Activated CD8-positive, alpha-beta T cell treated with anti-CD3 and anti-CD28 coated beads for 36 hours (primary cell): ENCODE measurements at regions not wholly inside any gene's neighbourhood (a gene's known extent, or its start where the extent isn't known, plus 50 kb on each side); places are given as distances from the start of the nearest gene placed in this dataset.

Source experiments
- ATAC-seq: fragments of 200-7000 bp; cut with Tn5 transposase; one replicate; pipeline ENCODE4 v1.10.0; 2021; ENCODE audit warnings: mild to moderate bottlenecking, moderate library complexity
- CTCF ChIA-PET: fragments of 350-600 bp; sonication (Branson Sonifier 250); formaldehyde crosslinking; loops from one replicate; lab custom pipeline; 2021; ENCODE audit warnings: antibody characterized with exemption; lab: Charles Lee
- POLR2A ChIA-PET: fragments of 350-600 bp; sonication (Branson Sonifier 250); formaldehyde crosslinking; loops from one replicate; lab custom pipeline; 2021; ENCODE audit warnings: antibody characterized with exemption; lab: Charles Lee
- DNase-seq: peaks from one replicate; pipeline ENCODE4 v3.0.0-alpha.2; 2020
- H3K27ac Mint-ChIP-seq: one replicate; pipeline ENCODE4 v1.8.0; 2021; ENCODE audit warnings: mild to moderate bottlenecking, mixed read lengths
- H3K27me3 Mint-ChIP-seq: one replicate; pipeline ENCODE4 v1.8.0; 2021; ENCODE audit warnings: mixed read lengths
- H3K36me3 Mint-ChIP-seq: one replicate; pipeline ENCODE4 v1.8.0; 2021; ENCODE audit warnings: low read depth, mixed read lengths
- H3K4me1 Mint-ChIP-seq: one replicate; pipeline ENCODE4 v1.8.0; 2021; ENCODE audit warnings: low read depth, mixed read lengths
- H3K4me3 Mint-ChIP-seq: one replicate; pipeline ENCODE4 v1.8.0; 2021; ENCODE audit warnings: mild to moderate bottlenecking, moderate library complexity, mixed read lengths
- H3K9me3 Mint-ChIP-seq: one replicate; pipeline ENCODE4 v1.8.0; 2021; ENCODE audit warnings: mixed read lengths
- intact Hi-C: fragments of 100-400 bp; cut with micrococcal nuclease; formaldehyde crosslinking; loops from one replicate; pipeline ENCODE4 v1.10.0; 2022
- TF ChIP-seq, protein P1 (sequence below): fragments of 200-600 bp; IDR thresholded peaks from one replicate; pipeline ENCODE4 v1.8.0; 2022; ENCODE audit warnings: antibody characterized with exemption, mild to moderate bottlenecking

DNA sequence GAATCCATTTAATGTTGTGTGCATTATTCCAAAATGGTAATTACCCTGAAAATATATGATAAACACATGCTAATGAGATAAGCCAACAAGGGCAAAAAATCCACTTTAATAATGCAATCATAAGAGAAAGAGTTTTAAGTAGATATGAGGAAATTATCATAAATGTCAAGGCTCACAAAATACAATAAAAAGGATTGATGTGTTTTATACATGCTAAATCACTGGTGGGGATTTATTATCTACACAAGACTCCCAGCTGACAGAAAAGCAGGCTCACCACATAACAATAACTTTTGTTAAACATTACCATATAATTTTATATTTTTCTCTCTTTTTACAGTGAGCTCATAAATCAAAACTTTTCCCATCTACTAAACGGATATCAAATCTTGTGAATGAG is 306.2 kb upstream of the GRAMD2B start:
- ChIA-PET POLR2A (interaction anchor here (0.6 kb wide), 1 partner anchor 22 kb away, joined by 3 read pairs; no protein-coding TSS in a partner anchor), CTCF (no interaction called here)
- intact Hi-C loops, result no loop called here
- H3K36me3 Mint-ChIP-seq, result no peaks in the 10 kb centered on the region
- peaks cover 7% of the 10 kb centered on the region for H3K9me3 Mint-ChIP-seq
- no peaks in the 10 kb centered on the region for H3K4me1 Mint-ChIP-seq
- ATAC-seq (no peak), DNase-seq (no peak)
- TF ChIP-seq, protein P1, sequence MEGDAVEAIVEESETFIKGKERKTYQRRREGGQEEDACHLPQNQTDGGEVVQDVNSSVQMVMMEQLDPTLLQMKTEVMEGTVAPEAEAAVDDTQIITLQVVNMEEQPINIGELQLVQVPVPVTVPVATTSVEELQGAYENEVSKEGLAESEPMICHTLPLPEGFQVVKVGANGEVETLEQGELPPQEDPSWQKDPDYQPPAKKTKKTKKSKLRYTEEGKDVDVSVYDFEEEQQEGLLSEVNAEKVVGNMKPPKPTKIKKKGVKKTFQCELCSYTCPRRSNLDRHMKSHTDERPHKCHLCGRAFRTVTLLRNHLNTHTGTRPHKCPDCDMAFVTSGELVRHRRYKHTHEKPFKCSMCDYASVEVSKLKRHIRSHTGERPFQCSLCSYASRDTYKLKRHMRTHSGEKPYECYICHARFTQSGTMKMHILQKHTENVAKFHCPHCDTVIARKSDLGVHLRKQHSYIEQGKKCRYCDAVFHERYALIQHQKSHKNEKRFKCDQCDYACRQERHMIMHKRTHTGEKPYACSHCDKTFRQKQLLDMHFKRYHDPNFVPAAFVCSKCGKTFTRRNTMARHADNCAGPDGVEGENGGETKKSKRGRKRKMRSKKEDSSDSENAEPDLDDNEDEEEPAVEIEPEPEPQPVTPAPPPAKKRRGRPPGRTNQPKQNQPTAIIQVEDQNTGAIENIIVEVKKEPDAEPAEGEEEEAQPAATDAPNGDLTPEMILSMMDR, result no peak
- H3K27ac Mint-ChIP-seq, result no peak overlapping the region
- H3K27me3 Mint-ChIP-seq, result no peaks in the 10 kb centered on the region
- H3K4me3 Mint-ChIP-seq, result no peak overlapping the region

- ATAC-seq, result no peak
These were observed 303.2 kb upstream of the GRAMD2B start for GRCh38 chr5:126119887-126120442.

GRCh38 chr5:126120939-126121338 is 302.3 kb upstream of the GRAMD2B start:
- Mint-ChIP-seq H3K36me3 (no peaks in the 10 kb centered on the region), H3K27me3 (no peaks in the 10 kb centered on the region), H3K9me3 (no peaks in the 10 kb centered on the region), H3K27ac (no peak overlapping the region), H3K4me1 (no peaks in the 10 kb centered on the region), H3K4me3 (no peak overlapping the region)
- intact Hi-C loops, result no loop called here
- no peak for ATAC-seq
- ChIA-PET POLR2A (no interaction called here), CTCF (no interaction called here)
- TF ChIP-seq, protein P1, result no peak
- no peak for DNase-seq

More at GRCh38 chr5:126119887-126120442, 303.2 kb upstream of the GRAMD2B start:
- Mint-ChIP-seq H3K4me3 (no peak overlapping the region), H3K27ac (no peak overlapping the region), H3K9me3 (no peaks in the 10 kb centered on the region), H3K27me3 (no peaks in the 10 kb centered on the region), H3K36me3 (no peaks in the 10 kb centered on the region), H3K4me1 (no peaks in the 10 kb centered on the region)
- TF ChIP-seq, protein P1, result no peak
- ChIA-PET CTCF (interaction anchor here (1.2 kb wide), 1 partner anchor 9 kb away, joined by 3 read pairs; no protein-coding TSS in a partner anchor), POLR2A (no interaction called here)
- intact Hi-C loops, result no loop called here
- no peak for DNase-seq

DNA sequence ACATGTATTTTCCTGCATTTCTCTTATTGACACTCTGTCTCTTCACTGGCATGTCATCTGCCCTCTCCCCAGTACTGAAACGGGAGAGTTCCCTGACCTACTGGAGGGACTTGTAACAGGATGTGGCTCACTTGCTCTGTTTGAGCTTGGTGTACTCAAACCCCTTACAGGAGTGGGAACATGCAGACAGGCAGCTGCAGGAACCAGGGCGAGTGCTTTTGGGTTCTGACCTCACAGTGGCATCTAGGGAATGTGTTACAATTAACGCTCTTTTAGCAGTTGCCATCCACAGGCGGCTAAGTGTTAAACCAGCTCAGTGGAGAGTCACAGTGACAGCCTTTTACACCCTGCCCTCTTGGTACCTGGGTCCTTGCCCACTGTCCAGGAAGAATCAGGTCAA is 300.3 kb upstream of the GRAMD2B start:
- POLR2A ChIA-PET, result no interaction called here
- no peaks in the 10 kb centered on the region for H3K4me1 Mint-ChIP-seq
- no peak overlapping the region for H3K4me3 Mint-ChIP-seq
- intact Hi-C loops, result no loop called here
- no peaks in the 10 kb centered on the region for H3K36me3 Mint-ChIP-seq
- H3K27me3 Mint-ChIP-seq, result no peaks in the 10 kb centered on the region
- CTCF ChIA-PET, result no interaction called here
- no peak for ATAC-seq
- no peak overlapping the region for H3K27ac Mint-ChIP-seq
- DNase-seq, result no peak
- TF ChIP-seq, protein P1, result no peak
- H3K9me3 Mint-ChIP-seq, result no peaks in the 10 kb centered on the region

DNA sequence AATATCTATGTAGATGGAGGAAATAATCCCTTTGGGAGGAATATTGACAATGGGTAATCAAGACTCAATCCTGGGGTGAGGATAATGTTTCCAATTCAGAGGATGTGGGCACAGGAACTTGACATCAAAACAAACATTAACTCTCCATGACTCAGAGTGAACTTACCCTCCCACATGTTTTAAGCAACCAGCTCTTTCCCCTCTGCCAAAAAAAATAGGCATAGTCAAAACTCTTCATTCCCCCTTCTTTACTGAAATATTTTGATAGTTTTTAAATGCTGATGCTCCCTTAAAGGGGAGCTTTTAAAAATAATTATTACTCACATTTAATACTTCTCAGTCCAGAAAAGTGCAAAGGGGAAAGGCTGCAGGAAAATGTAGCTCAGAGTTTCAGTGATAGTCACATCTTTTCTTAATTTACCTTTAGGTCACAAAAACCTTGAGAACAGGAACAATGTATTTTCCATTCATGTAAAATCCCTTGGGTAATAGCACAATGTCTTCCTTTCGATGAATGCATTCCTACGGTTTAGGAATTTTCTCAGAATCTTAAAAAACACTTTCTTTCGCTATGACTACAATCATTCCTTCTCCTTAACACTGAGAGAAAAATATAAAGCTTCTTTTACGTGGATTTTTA is 298.4 kb upstream of the GRAMD2B start:
- ATAC-seq, result no peak
- DNase-seq, result no peak
- intact Hi-C loops, result no loop called here
- Mint-ChIP-seq H3K27me3 (no peaks in the 10 kb centered on the region), H3K9me3 (no peaks in the 10 kb centered on the region), H3K36me3 (no peaks in the 10 kb centered on the region), H3K4me3 (no peak overlapping the region), H3K27ac (no peak overlapping the region), H3K4me1 (no peaks in the 10 kb centered on the region)
- CTCF ChIA-PET, result no interaction called here
- POLR2A ChIA-PET, result no interaction called here
- TF ChIP-seq, protein P1, result no peak
